ENCODE measurements at regions not wholly inside any gene's neighbourhood (a gene's known extent, or its start where the extent isn't known, plus 50 kb on each side); places are given as distances from the start of the nearest gene placed in this dataset.
A peak's percentile ranks its signal among the peaks of the same experiment; 100 is the strongest.

DNA sequence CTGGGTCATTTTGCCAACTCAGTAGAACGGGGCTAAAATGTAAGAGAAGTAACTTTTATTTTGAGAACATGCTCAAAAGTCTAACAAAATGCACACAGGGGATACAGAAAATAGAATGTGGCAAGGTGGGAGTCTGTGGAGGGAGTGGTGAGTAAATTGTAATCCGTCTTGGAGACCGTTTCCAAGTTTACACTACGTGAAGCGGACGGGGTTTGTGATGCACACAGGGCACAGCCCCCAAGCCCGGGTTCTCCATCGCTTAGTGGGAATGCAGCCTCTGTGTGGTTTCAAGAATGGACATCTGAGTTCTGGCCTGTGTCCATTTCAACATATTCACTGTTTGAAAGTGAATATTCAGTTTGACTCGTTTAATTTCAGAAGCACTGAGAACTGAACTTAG is 65.0 kb upstream of the TMEM18 start:
- peaks cover 6% of the 10 kb centered on the region for H3K23me2 ChIP-seq (ENCODE audit: insufficient read length, low read depth, low read length, poor library complexity, severe bottlenecking)
- no peak overlapping the region for H3K56ac ChIP-seq (ENCODE audit: insufficient read length, low read depth, low read length)
- H2BK20ac ChIP-seq (ENCODE audit: low read depth, low read length, poor library complexity, severe bottlenecking): no peak overlapping the region
- no peaks in the 10 kb centered on the region for H3K9me3 ChIP-seq (ENCODE audit: control insufficient read depth, low read depth, low read length)
- no peak overlapping the region for H3T11ph ChIP-seq (ENCODE audit: low read length)
- Mint-ChIP-seq H3K27me3 (ENCODE audit: low read depth) (no peaks in the 10 kb centered on the region), H3K4me1 (peaks cover 23 to 35% of the 10 kb centered on the region in 2 experiments), H3K27ac (no peak overlapping the region), H3K9me3 (peaks cover 0 to 9% of the 10 kb centered on the region in 2 experiments; a peak in 2 of 5 replicates), H3K4me3 (peak overlapping the region; percentile 77 to 88; a peak in 4 of 5 replicates), H3K36me3 (ENCODE audit: insufficient read depth in 1 of 3, low read depth in 3 of 3) (peaks cover 0 to 9% (median 7%) of the 10 kb centered on the region in 3 experiments; a peak in 3 of 7 replicates)
- H2AFZ ChIP-seq (ENCODE audit: low read length): no peak overlapping the region
- H4K20me1 ChIP-seq (ENCODE audit: control insufficient read depth, insufficient read depth, insufficient read length): no peaks in the 10 kb centered on the region
- no peak overlapping the region for H2BK15ac ChIP-seq (ENCODE audit: low read depth, low read length)
- H3K14ac ChIP-seq (ENCODE audit: insufficient read depth, low read length): no peak overlapping the region
- no peak overlapping the region for H2BK12ac ChIP-seq (ENCODE audit: insufficient read length, low read depth, low read length)
- TF ChIP-seq, protein P1, sequence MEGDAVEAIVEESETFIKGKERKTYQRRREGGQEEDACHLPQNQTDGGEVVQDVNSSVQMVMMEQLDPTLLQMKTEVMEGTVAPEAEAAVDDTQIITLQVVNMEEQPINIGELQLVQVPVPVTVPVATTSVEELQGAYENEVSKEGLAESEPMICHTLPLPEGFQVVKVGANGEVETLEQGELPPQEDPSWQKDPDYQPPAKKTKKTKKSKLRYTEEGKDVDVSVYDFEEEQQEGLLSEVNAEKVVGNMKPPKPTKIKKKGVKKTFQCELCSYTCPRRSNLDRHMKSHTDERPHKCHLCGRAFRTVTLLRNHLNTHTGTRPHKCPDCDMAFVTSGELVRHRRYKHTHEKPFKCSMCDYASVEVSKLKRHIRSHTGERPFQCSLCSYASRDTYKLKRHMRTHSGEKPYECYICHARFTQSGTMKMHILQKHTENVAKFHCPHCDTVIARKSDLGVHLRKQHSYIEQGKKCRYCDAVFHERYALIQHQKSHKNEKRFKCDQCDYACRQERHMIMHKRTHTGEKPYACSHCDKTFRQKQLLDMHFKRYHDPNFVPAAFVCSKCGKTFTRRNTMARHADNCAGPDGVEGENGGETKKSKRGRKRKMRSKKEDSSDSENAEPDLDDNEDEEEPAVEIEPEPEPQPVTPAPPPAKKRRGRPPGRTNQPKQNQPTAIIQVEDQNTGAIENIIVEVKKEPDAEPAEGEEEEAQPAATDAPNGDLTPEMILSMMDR (conservative IDR thresholded peaks at IDR 0.05): no peak
- H3K23ac ChIP-seq (ENCODE audit: insufficient read length, low read depth, low read length): no peak overlapping the region
- H3K9ac ChIP-seq (ENCODE audit: extremely low read depth, insufficient read length, low read length): no peak overlapping the region
- no peak overlapping the region for H4K5ac ChIP-seq (ENCODE audit: insufficient read length, low read depth, low read length)
- H3K18ac ChIP-seq (ENCODE audit: insufficient read length, low read depth, low read length): no peak overlapping the region
- peak overlapping the region; percentile 45 for H3K4me2 ChIP-seq (ENCODE audit: insufficient read depth, insufficient read length, low read length)
- no CpG with 5 or more reads among the region's 9 CpGs for WGBS (ENCODE audit: extremely low coverage, insufficient read length, low lambda C conversion rate)
- no peak for DNase-seq
- no peak overlapping the region for H2BK5ac ChIP-seq (ENCODE audit: insufficient read length, low read length)
- no peak overlapping the region for H3K27ac ChIP-seq (ENCODE audit: insufficient read length, low read depth, low read length)
- no peaks in the 10 kb centered on the region for H3K79me2 ChIP-seq (ENCODE audit: insufficient read depth, low read length)
- H3K27me3 ChIP-seq (ENCODE audit: insufficient read depth, low read length): no peaks in the 10 kb centered on the region
- H3K4me1 ChIP-seq (ENCODE audit: insufficient read depth, low read length): peaks cover 2% of the 10 kb centered on the region; the same call in 1 of the 2 replicates
- H2AK5ac ChIP-seq (ENCODE audit: insufficient read length, low read length): no peak overlapping the region
- no peak overlapping the region for H4K91ac ChIP-seq (ENCODE audit: insufficient read length, low read depth, low read length)
- H3K4ac ChIP-seq (ENCODE audit: low read depth, low read length): no peak overlapping the region
- no peaks in the 10 kb centered on the region for H3K79me1 ChIP-seq (ENCODE audit: insufficient read depth, low read depth, low read length, poor library complexity, severe bottlenecking)
- no peak overlapping the region for H4K8ac ChIP-seq (replicated peaks; ENCODE audit: insufficient read length, low read depth, low read length)
- no peak overlapping the region for H2BK120ac ChIP-seq (ENCODE audit: low read depth, low read length, poor library complexity, severe bottlenecking)

All from H9 (cell line).